ENCODE measurements at regions not wholly inside any gene's neighbourhood (a gene's known extent, or its start where the extent isn't known, plus 50 kb on each side); places are given as distances from the start of the nearest gene placed in this dataset.
"Not testable (repeated sequence)": the region's sequence is repeated elsewhere in the genome, so short reads cannot be mapped to it uniquely, and the experiment has no call there.

GRCh38 chr5:171720086-171720485, 65.5 kb upstream of the SMIM23 start:
- Mint-ChIP-seq H3K9me3 (no peaks in the 10 kb centered on the region), H3K4me1 (ENCODE audit: low read depth) (peaks cover 7% of the 10 kb centered on the region), H3K36me3 (ENCODE audit: low read depth) (no peaks in the 10 kb centered on the region), H3K27me3 (peaks cover 3% of the 10 kb centered on the region), H3K4me3 (no peak overlapping the region), H3K27ac (no peak overlapping the region)
- intact Hi-C loops (cut with micrococcal nuclease), result no loop called here

GRCh38 chr5:171721464-171721863, 64.2 kb upstream of the SMIM23 start:
- H3K27ac Mint-ChIP-seq, result no peak overlapping the region
- H3K4me1 Mint-ChIP-seq (ENCODE audit: low read depth), result peaks cover under 1% of the 10 kb centered on the region
- H3K9me3 Mint-ChIP-seq, result peaks cover 9% of the 10 kb centered on the region
- H3K36me3 Mint-ChIP-seq (ENCODE audit: low read depth), result no peaks in the 10 kb centered on the region
- H3K27me3 Mint-ChIP-seq, result no peaks in the 10 kb centered on the region
- intact Hi-C loops (cut with micrococcal nuclease), result no loop called here
- H3K4me3 Mint-ChIP-seq, result no peak overlapping the region

GRCh38 chr5:171724468-171725204, 61.0 kb upstream of the SMIM23 start:
- Mint-ChIP-seq H3K36me3 (ENCODE audit: low read depth) (no peaks in the 10 kb centered on the region), H3K4me3 (no peak overlapping the region), H3K4me1 (ENCODE audit: low read depth) (no peaks in the 10 kb centered on the region), H3K27me3 (no peaks in the 10 kb centered on the region), H3K27ac (no peak overlapping the region), H3K9me3 (peaks cover 32% of the 10 kb centered on the region)
- intact Hi-C loops (cut with micrococcal nuclease), result no loop called here

- Mint-ChIP-seq H3K9me3 (peaks cover 32% of the 10 kb centered on the region), H3K4me1 (ENCODE audit: low read depth) (no peaks in the 10 kb centered on the region), H3K27me3 (no peaks in the 10 kb centered on the region), H3K4me3 (no peak overlapping the region), H3K27ac (no peak overlapping the region), H3K36me3 (ENCODE audit: low read depth) (no peaks in the 10 kb centered on the region)
- intact Hi-C loops (cut with micrococcal nuclease), result no loop called here
Measured at GRCh38 chr5:171725205-171725601, 60.4 kb upstream of the SMIM23 start.

GRCh38 chr5:171726819-171727218, 58.8 kb upstream of the SMIM23 start:
- intact Hi-C loops (cut with micrococcal nuclease); H3K4me3 Mint-ChIP-seq; H3K4me1 Mint-ChIP-seq (ENCODE audit: low read depth): not testable (repeated sequence)

GRCh38 chr5:171728686-171729085, 56.9 kb upstream of the SMIM23 start:
- peaks cover 32% of the 10 kb centered on the region for H3K9me3 Mint-ChIP-seq

More at GRCh38 chr5:171726819-171727218, 58.8 kb upstream of the SMIM23 start:
- H3K36me3 Mint-ChIP-seq (ENCODE audit: low read depth); H3K27ac Mint-ChIP-seq; H3K27me3 Mint-ChIP-seq: not testable (repeated sequence)
- H3K9me3 Mint-ChIP-seq, result peaks cover 32% of the 10 kb centered on the region

More at GRCh38 chr5:171728686-171729085, 56.9 kb upstream of the SMIM23 start:
- H3K36me3 Mint-ChIP-seq (ENCODE audit: low read depth), result no peaks in the 10 kb centered on the region
- H3K4me1 Mint-ChIP-seq (ENCODE audit: low read depth), result no peaks in the 10 kb centered on the region
- intact Hi-C loops (cut with micrococcal nuclease), result no loop called here
- no peaks in the 10 kb centered on the region for H3K27me3 Mint-ChIP-seq
- no peak overlapping the region for H3K4me3 Mint-ChIP-seq
- H3K27ac Mint-ChIP-seq, result no peak overlapping the region
